ENCODE measurements at regions not wholly inside any gene's neighbourhood (a gene's known extent, or its start where the extent isn't known, plus 50 kb on each side); places are given as distances from the start of the nearest gene placed in this dataset.

DNA sequence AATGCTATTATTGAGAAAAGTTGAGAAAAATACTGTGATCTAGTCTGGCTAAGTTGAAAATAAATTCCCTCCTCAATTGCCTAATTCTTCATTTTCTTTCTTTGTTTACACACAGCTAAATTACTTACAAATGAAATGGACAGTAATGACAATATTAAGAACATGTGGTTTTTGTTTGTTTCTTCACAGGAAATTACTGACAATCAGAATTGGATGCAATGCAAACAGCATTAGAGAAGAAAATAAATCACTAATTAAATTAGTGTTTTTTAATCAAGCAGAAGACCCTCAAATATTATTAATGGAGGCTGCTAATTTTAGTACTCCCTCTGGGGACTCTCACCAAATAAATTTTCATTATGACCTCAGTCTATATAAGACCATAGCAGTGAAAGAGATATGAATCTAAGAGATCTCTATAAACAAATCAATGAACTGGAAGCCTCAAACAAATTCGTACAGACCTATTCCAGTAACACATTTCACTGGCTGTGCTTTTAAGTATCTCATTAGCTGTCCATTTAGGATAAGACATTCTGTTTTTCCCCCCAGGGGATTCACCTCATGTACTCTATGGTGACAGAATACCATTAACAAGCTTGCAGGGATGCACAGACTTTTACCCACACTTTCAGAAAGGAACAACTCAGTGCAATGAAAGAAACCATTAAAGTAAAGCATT, 202.0 kb upstream of the DGKB start:
- Histone ChIP-seq H3K27me3 (ENCODE audit: control insufficient read depth, insufficient read depth, low read length) (no peaks in the 10 kb centered on the region), H3K4me1 (ENCODE audit: control insufficient read depth, insufficient read depth, low read length) (no peaks in the 10 kb centered on the region), H3K27ac (ENCODE audit: low read length) (no peak overlapping the region), H3K9me3 (replicated peaks; ENCODE audit: control insufficient read depth, low read depth, low read length) (no peaks in the 10 kb centered on the region), H3K36me3 (ENCODE audit: control insufficient read depth, insufficient read depth, low read length) (no peaks in the 10 kb centered on the region), H3K4me3 (ENCODE audit: low read length) (no peak overlapping the region)
- DNase-seq: no peak
- WGBS (ENCODE audit: insufficient coverage): no CpG with 5 or more reads among the region's 1 CpG

DNA sequence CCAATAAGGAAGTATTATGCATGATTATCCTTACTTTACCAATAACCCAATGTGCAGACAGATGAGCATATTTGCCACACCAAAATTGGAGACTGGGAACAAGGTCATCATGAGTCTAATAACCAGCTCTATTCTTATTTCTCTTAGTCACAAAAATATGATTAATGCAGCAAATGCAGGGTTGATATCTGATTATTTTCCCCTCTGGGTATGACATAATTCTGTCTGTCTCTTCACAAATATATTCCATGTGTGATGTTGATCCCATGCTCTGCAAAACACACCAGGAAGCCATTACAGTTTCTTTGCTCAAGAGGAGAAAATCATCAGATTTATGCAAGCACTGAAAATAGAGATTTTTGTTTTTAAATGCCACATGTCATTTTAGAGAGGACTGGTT, 196.5 kb upstream of the DGKB start:
- DNase-seq: peak; percentile 68
- no peaks in the 10 kb centered on the region for H3K36me3 ChIP-seq (ENCODE audit: control insufficient read depth, insufficient read depth, low read length)
- H3K27ac ChIP-seq (ENCODE audit: low read length): no peak overlapping the region
- H3K27me3 ChIP-seq (ENCODE audit: control insufficient read depth, insufficient read depth, low read length): no peaks in the 10 kb centered on the region
- no peaks in the 10 kb centered on the region for H3K4me1 ChIP-seq (ENCODE audit: control insufficient read depth, insufficient read depth, low read length)
- no peak overlapping the region for H3K4me3 ChIP-seq (ENCODE audit: low read length)
- no peaks in the 10 kb centered on the region for H3K9me3 ChIP-seq (replicated peaks; ENCODE audit: control insufficient read depth, low read depth, low read length)

DNA sequence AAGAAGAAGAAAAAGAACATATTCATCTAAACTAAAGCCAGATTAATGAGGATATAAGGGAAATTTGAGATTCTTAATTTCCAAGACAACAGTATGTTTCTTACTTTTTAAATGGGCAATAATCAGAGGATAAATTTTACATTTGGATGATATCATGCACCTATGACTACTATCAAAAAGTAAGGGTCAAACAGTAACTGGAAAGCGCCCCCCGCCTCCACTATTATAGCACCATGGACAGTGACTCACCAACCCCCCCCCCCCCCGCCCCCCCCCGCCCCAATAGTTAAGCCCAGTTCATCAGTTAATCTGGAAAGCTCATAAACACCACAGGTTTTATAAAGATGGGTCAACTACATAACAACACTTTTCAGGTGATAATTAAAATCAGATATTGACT, 194.3 kb upstream of the DGKB start:
- DNase-seq: no peak
- whole genome bisulfite sequencing (ENCODE audit: insufficient coverage): no CpG with 5 or more reads among the region's 4 CpGs
- H3K4me3 ChIP-seq (ENCODE audit: low read length): no peak overlapping the region
- H3K4me1 ChIP-seq (ENCODE audit: control insufficient read depth, insufficient read depth, low read length): no peaks in the 10 kb centered on the region
- no peaks in the 10 kb centered on the region for H3K27me3 ChIP-seq (ENCODE audit: control insufficient read depth, insufficient read depth, low read length)
- H3K36me3 ChIP-seq (ENCODE audit: control insufficient read depth, insufficient read depth, low read length): no peaks in the 10 kb centered on the region
- no peaks in the 10 kb centered on the region for H3K9me3 ChIP-seq (replicated peaks; ENCODE audit: control insufficient read depth, low read depth, low read length)
- no peak overlapping the region for H3K27ac ChIP-seq (ENCODE audit: low read length)

DNA sequence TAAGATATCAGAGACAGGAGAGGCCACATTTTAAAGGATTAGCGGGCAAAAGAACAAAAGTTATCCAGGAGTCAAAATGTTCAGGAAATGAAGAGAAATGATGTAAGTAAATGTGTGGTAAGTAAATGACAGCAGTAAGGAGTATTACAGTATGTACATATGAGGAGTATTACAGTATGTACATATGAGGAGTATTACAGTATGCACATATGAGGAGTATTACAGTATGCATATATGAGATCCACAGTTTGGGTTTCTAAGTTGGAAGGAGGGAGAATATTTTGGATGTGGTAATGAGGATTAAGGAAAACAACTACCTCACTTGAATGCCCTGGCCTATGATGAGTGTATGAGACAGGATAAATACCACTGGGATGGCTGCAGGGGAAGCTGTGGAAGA, 192.4 kb upstream of the DGKB start:
- no peaks in the 10 kb centered on the region for H3K27me3 ChIP-seq (ENCODE audit: control insufficient read depth, insufficient read depth, low read length)
- H3K4me1 ChIP-seq (ENCODE audit: control insufficient read depth, insufficient read depth, low read length): no peaks in the 10 kb centered on the region
- 95% methylated on average over 1 of the region's 1 CpG for WGBS (ENCODE audit: insufficient coverage)
- no peaks in the 10 kb centered on the region for H3K36me3 ChIP-seq (ENCODE audit: control insufficient read depth, insufficient read depth, low read length)
- no peak overlapping the region for H3K4me3 ChIP-seq (ENCODE audit: low read length)
- H3K27ac ChIP-seq (ENCODE audit: low read length): no peak overlapping the region
- no peaks in the 10 kb centered on the region for H3K9me3 ChIP-seq (replicated peaks; ENCODE audit: control insufficient read depth, low read depth, low read length)
- no peak for DNase-seq

DNA sequence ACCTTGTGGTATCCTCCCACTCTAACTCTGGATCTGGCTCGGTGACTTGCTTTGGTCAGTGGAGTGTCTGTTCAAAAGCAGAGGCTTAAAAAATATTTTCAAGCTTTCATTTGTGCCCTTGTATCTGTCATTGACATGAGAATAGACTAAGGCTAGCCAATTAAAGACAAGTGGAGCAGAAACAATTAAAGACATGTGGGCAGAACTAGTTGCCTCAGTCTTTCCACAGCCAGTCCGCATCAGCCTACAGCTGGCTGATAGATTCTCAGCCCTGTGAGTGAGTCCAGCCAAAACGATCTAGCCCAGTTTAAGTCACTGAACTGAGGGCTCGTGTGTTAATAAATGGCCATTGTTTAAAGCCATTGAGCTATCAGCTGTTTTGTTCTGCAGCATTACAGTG, 185.2 kb upstream of the DGKB start:
- H3K9me3 ChIP-seq (replicated peaks; ENCODE audit: control insufficient read depth, low read depth, low read length): no peaks in the 10 kb centered on the region
- H3K4me1 ChIP-seq (ENCODE audit: control insufficient read depth, insufficient read depth, low read length): no peaks in the 10 kb centered on the region
- H3K36me3 ChIP-seq (ENCODE audit: control insufficient read depth, insufficient read depth, low read length): no peaks in the 10 kb centered on the region
- 80% methylated on average over 2 of the region's 4 CpGs for WGBS (ENCODE audit: insufficient coverage)
- no peak overlapping the region for H3K27ac ChIP-seq (ENCODE audit: low read length)
- H3K27me3 ChIP-seq (ENCODE audit: control insufficient read depth, insufficient read depth, low read length): no peaks in the 10 kb centered on the region
- no peak overlapping the region for H3K4me3 ChIP-seq (ENCODE audit: low read length)
- no peak for DNase-seq

DNA sequence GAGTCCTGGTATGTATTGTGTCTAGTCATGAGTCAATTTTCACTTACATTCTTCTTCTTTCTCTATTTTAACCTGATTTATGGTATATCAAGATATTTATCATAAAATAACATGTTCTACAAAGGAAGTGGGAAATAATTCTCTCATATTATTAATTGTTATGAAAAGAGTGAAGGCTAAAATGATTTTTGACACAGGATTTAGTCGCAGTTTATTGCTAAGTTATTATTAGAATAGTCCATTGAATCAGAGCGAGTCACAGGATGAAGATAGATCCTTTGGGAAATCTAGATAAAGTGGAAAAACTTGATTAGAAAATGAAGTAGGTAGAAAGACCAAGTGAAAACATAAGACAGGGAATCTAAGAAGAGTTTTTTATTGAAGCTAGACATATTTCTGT, 184.3 kb upstream of the DGKB start:
- no peaks in the 10 kb centered on the region for H3K9me3 ChIP-seq (replicated peaks; ENCODE audit: control insufficient read depth, low read depth, low read length)
- no peaks in the 10 kb centered on the region for H3K36me3 ChIP-seq (ENCODE audit: control insufficient read depth, insufficient read depth, low read length)
- DNase-seq: no peak
- 35% methylated on average over 2 of the region's 2 CpGs for WGBS (ENCODE audit: insufficient coverage)
- H3K4me3 ChIP-seq (ENCODE audit: low read length): no peak overlapping the region
- no peak overlapping the region for H3K27ac ChIP-seq (ENCODE audit: low read length)
- H3K4me1 ChIP-seq (ENCODE audit: control insufficient read depth, insufficient read depth, low read length): no peaks in the 10 kb centered on the region
- H3K27me3 ChIP-seq (ENCODE audit: control insufficient read depth, insufficient read depth, low read length): no peaks in the 10 kb centered on the region

DNA sequence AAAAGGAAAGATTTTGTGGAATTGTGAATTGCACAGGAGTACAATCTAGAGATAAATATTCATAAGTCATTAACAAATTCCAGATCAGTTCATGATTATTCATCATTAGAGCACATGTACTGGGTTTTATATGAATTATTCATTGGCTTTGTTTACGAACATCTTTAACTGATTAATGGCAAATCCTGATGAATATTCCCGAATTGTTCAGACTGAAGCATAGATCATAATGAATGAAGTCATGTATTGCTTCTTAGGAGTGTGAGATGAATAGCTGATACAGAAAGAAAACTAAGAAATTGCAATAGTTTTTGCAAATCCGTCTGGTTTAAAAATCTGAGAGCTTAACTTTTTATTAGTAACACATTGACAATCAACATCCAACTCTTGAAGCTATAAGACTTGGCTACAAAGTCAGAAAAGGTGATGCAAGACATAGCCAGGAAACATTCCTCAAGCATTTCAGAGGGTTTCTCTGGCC, 183.6 kb upstream of the DGKB start:
- WGBS (ENCODE audit: insufficient coverage): no CpG with 5 or more reads among the region's 3 CpGs
- no peaks in the 10 kb centered on the region for H3K27me3 ChIP-seq (ENCODE audit: control insufficient read depth, insufficient read depth, low read length)
- DNase-seq: peak; percentile 52
- H3K27ac ChIP-seq (ENCODE audit: low read length): no peak overlapping the region
- H3K36me3 ChIP-seq (ENCODE audit: control insufficient read depth, insufficient read depth, low read length): no peaks in the 10 kb centered on the region
- H3K9me3 ChIP-seq (replicated peaks; ENCODE audit: control insufficient read depth, low read depth, low read length): no peaks in the 10 kb centered on the region
- no peaks in the 10 kb centered on the region for H3K4me1 ChIP-seq (ENCODE audit: control insufficient read depth, insufficient read depth, low read length)
- no peak overlapping the region for H3K4me3 ChIP-seq (ENCODE audit: low read length)

DNA sequence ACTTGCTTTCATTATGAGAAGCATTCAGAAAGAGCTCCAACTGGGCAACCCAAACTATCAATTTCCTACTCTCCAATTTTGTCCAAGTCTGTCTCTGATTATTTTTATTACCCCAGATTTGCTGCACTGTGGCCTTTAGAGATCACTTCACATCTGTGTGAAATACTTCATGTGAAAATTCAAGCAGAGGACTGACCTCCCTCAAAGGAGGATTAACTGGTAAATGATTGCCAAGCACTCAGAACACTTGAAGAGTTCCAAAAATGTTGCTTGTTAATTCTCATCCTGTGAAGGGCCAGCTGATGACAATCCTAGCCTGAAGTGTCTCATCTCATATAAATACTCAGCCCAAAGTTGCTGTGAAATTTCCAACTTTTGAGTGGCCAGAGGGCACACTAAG, 182.8 kb upstream of the DGKB start:
- Histone ChIP-seq H3K9me3 (replicated peaks; ENCODE audit: control insufficient read depth, low read depth, low read length) (no peaks in the 10 kb centered on the region), H3K27me3 (ENCODE audit: control insufficient read depth, insufficient read depth, low read length) (no peaks in the 10 kb centered on the region), H3K36me3 (ENCODE audit: control insufficient read depth, insufficient read depth, low read length) (no peaks in the 10 kb centered on the region), H3K4me3 (ENCODE audit: low read length) (no peak overlapping the region), H3K27ac (ENCODE audit: low read length) (no peak overlapping the region), H3K4me1 (ENCODE audit: control insufficient read depth, insufficient read depth, low read length) (no peaks in the 10 kb centered on the region)
- peak; percentile 57 for DNase-seq

DNA sequence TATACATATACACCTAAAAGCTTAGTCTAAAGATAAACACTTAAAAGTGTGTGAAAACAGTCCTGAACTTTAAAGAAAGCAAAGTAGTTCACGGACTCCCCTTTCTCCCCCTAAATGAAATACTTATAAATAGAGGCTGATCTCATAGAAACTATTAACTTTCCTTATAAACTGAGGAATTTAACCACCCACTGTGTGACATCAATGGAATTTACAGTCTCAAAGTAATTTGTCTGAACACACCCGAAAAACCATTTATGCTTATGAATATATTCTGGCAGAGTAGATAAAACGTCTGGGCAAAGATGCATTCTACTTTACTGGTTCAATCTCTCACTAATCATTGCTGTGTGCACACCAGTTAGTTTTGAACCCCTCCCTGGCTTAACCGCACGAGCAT, 181.8 kb upstream of the DGKB start:
- Histone ChIP-seq H3K4me1 (ENCODE audit: control insufficient read depth, insufficient read depth, low read length) (no peaks in the 10 kb centered on the region), H3K9me3 (replicated peaks; ENCODE audit: control insufficient read depth, low read depth, low read length) (no peaks in the 10 kb centered on the region), H3K4me3 (ENCODE audit: low read length) (no peak overlapping the region), H3K36me3 (ENCODE audit: control insufficient read depth, insufficient read depth, low read length) (no peaks in the 10 kb centered on the region), H3K27me3 (ENCODE audit: control insufficient read depth, insufficient read depth, low read length) (no peaks in the 10 kb centered on the region), H3K27ac (ENCODE audit: low read length) (no peak overlapping the region)
- DNase-seq: peak; percentile 36
- WGBS (ENCODE audit: insufficient coverage): no CpG with 5 or more reads among the region's 5 CpGs

DNA sequence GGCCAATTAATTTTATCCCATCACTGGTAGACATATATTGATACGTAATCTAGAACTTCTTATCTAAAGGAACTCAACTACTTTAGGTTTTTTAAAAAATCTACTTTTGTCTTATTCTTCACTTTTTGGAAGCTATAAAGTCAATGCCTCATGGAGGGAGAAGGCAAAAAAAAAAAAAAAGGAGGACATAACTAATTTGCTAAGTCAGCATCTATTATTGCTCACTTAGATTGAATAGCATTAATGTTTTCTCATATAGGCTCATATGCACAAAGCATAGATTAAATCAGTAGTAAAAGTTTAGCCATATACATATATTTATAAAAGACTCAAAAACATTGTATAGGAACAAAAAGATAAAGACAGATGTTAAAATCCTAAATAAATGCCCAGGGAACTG, 179.3 kb upstream of the DGKB start:
- Histone ChIP-seq H3K36me3 (ENCODE audit: control insufficient read depth, insufficient read depth, low read length) (no peaks in the 10 kb centered on the region), H3K4me3 (ENCODE audit: low read length) (no peak overlapping the region), H3K4me1 (ENCODE audit: control insufficient read depth, insufficient read depth, low read length) (no peaks in the 10 kb centered on the region), H3K9me3 (replicated peaks; ENCODE audit: control insufficient read depth, low read depth, low read length) (no peaks in the 10 kb centered on the region), H3K27ac (ENCODE audit: low read length) (no peak overlapping the region), H3K27me3 (ENCODE audit: control insufficient read depth, insufficient read depth, low read length) (no peaks in the 10 kb centered on the region)
- WGBS (ENCODE audit: insufficient coverage): no CpG with 5 or more reads among the region's 1 CpG
- no peak for DNase-seq

DNA sequence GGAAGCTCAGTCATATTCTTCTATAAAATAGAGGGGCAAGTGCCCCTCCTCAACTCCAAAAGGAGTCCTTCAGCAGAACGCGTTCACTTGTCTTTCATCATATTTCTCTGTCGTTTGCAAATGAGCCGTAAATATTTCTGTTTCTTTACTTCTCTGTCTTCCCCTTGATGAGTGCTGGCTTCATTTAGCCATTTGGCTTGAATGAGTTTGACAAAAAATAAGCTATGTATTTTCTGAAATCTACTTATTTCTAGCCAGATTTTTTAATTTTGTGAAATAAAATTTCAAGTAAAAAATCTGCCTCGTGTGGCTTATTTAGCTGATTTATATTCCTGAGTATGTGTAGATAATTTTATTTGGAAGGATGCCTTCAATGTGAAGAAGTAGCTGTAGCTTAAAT, 170.8 kb upstream of the DGKB start:
- DNase-seq: no peak
- no peaks in the 10 kb centered on the region for H3K4me1 ChIP-seq (ENCODE audit: control insufficient read depth, insufficient read depth, low read length)
- no peak overlapping the region for H3K4me3 ChIP-seq (ENCODE audit: low read length)
- no peaks in the 10 kb centered on the region for H3K36me3 ChIP-seq (ENCODE audit: control insufficient read depth, insufficient read depth, low read length)
- H3K27ac ChIP-seq (ENCODE audit: low read length): no peak overlapping the region
- H3K9me3 ChIP-seq (replicated peaks; ENCODE audit: control insufficient read depth, low read depth, low read length): no peaks in the 10 kb centered on the region
- no peaks in the 10 kb centered on the region for H3K27me3 ChIP-seq (ENCODE audit: control insufficient read depth, insufficient read depth, low read length)
- no CpG with 5 or more reads among the region's 5 CpGs for WGBS (ENCODE audit: insufficient coverage)
